Coronary artery (tissue), 2 donors: ENCODE measurements at regions not wholly inside any gene's neighbourhood (a gene's known extent, or its start where the extent isn't known, plus 50 kb on each side); places are given as distances from the start of the nearest gene placed in this dataset.
"Not testable (repeated sequence)": the region's sequence is repeated elsewhere in the genome, so short reads cannot be mapped to it uniquely, and the experiment has no call there.

ENCODE experiments used
- DNase-seq: peaks from one replicate; pipeline ENCODE4 v3.0.0-alpha.2; 2017; ENCODE audit warnings: low spot score
- H3K27ac ChIP-seq, 2 donors: fragments of 200-600 bp; sonication (generic); one replicate each; pipeline ENCODE4 v1.5.1; 2016 to 2019
- H3K4me3 ChIP-seq: fragments of 200-600 bp; sonication (generic); 2 replicates; pipeline ENCODE4 v1.5.1; 2016; ENCODE audit warnings: mild to moderate bottlenecking, moderate library complexity
- TF ChIP-seq, protein P1 (sequence below): fragments of 200-600 bp; sonication (generic); IDR thresholded peaks from one replicate; pipeline ENCODE4 v1.5.1; 2019; ENCODE audit warnings: antibody characterized with exemption

DNA sequence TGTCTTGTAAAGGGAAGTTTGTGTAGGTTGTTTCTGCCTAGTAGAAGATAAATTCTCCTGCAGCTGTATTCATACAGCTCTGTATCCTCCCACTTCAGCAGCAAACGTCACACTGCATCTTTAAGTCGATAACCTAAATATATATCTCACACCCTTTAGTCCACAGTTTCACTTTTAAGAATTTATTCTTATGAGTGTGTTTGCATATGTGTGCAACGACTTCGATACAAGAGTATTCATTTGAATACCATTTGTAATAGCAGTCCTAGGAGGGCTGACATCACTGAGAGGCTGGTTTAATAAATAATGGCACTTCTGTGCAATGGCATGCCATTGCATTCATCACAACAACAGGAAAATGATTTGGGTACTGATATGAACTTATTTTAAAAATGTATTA lies 63.8 kb upstream of the MSH6 start:
- H3K4me3 ChIP-seq: no peak overlapping the region
- no peak for DNase-seq

DNA sequence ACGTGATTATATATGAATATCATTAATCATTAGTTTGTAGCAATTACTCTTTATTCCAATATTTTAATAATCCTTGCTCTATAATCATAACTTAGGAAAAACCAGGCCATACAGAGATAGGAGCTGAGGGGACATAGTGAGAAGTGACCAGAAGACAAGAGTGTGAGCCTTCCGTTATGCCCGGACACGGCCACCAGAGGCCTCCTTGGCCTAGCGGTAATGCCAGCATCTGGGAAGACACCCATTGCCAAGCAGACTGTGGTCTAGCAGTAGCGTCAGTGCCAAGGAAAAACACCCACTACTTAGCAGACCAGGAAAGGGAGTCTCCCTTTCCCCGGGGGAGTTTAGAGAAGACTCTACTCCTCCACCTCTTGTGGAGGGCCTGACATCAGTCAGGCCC lies 66.6 kb upstream of the MSH6 start:
- not testable (repeated sequence) for H3K4me3 ChIP-seq, DNase-seq, H3K27ac ChIP-seq

More for the DNA sequence above, 63.8 kb upstream of the MSH6 start:
- H3K27ac ChIP-seq: no peak overlapping the region
- TF ChIP-seq, protein P1, sequence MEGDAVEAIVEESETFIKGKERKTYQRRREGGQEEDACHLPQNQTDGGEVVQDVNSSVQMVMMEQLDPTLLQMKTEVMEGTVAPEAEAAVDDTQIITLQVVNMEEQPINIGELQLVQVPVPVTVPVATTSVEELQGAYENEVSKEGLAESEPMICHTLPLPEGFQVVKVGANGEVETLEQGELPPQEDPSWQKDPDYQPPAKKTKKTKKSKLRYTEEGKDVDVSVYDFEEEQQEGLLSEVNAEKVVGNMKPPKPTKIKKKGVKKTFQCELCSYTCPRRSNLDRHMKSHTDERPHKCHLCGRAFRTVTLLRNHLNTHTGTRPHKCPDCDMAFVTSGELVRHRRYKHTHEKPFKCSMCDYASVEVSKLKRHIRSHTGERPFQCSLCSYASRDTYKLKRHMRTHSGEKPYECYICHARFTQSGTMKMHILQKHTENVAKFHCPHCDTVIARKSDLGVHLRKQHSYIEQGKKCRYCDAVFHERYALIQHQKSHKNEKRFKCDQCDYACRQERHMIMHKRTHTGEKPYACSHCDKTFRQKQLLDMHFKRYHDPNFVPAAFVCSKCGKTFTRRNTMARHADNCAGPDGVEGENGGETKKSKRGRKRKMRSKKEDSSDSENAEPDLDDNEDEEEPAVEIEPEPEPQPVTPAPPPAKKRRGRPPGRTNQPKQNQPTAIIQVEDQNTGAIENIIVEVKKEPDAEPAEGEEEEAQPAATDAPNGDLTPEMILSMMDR: no peak

DNA sequence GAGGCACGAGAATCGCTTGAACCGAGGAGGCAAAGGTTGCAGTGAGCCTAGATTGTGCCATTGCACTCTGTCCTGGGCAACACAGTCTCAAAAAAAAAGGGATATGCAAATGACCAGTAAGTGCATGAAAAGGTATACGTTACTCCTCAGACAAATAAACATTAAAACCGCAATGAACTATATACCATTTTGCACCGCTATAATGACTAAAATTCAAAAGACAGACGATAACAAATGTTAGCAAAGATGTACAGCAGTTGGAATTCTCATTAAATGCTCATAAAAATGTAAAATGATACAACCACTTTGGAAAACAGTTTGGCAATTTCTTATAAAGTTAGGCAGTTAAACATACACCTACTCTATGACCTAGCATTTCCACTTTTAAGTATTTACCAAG lies 67.4 kb upstream of the MSH6 start:
- H3K4me3 ChIP-seq: no peak overlapping the region
- TF ChIP-seq, protein P1: no peak
- DNase-seq: no peak
- no peak overlapping the region for H3K27ac ChIP-seq

DNA sequence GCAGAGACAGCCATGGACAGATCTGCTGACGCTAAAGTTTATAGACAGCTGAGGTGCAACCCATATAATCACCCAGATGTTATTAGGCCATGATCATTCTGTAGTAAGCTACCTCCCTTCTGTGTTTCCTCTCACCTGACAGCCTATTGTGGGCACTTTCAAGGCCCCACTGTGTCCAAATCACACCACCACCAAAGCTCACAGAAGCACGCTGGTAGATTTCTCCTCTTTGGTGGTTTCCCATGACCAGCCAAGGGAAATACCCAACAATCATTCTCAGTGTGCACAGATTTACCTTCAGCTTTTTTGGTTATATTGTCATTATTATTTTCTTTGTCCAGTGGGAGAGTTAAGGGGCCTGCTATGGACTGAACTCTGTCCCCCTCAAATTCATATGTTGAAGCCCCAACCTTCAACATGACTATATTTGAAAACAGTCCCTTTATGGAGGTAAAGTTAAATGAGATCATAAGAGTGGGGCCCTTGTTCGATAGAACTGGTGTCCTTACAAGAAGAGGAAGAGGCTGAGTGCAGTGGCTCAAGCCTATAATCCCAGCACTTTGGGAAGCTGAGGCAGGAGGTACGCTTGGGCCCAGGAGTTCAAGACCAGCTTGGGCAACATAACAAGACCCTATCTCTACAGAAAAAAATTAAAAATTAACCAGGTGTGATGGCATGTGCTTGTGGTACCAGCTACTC lies 74.0 kb upstream of the MSH6 start:
- H3K27ac ChIP-seq: no peak overlapping the region
- no peak overlapping the region for H3K4me3 ChIP-seq
- TF ChIP-seq, protein P1: no peak
- no peak for DNase-seq

GRCh38 chr2:47704287-47704686 lies 78.7 kb upstream of the MSH6 start:
- TF ChIP-seq, protein P1: no peak
- Histone ChIP-seq H3K4me3 (no peak overlapping the region), H3K27ac (no peak overlapping the region)
- no peak for DNase-seq

DNA sequence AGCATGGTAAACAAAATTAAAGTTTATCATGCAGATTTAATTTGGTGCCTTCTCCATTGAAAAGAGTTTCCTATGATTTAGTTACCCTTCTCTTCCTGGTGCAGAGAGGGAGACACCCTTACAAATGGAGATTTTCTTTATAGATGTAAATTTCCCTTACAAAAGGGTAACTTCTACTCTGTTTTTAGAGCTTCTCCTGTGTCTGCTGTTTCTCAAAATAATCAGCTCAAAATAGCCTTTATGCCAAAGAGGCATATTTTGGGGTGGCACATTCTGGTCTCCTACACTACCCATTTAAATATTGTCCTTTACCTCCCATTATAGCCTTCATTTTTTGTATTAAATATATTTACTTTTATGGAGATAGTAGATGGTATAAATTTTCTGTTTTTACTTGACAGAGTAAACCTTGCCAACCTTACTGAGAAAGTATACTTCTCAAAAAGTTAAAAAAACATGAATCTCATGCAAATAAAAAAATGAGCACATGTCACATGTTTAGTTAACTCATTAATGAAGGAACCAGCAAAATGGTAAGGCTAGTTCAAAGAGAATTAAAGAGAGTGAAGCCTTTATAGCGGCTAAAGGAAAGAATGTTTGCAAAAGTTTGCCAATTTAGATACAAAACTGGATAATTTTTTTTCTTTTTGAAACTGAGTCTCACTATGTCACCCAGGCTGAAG lies 83.3 kb upstream of the MSH6 start:
- DNase-seq: no peak
- no peak overlapping the region for H3K27ac ChIP-seq
- H3K4me3 ChIP-seq: no peak overlapping the region
- TF ChIP-seq, protein P1: no peak

DNA sequence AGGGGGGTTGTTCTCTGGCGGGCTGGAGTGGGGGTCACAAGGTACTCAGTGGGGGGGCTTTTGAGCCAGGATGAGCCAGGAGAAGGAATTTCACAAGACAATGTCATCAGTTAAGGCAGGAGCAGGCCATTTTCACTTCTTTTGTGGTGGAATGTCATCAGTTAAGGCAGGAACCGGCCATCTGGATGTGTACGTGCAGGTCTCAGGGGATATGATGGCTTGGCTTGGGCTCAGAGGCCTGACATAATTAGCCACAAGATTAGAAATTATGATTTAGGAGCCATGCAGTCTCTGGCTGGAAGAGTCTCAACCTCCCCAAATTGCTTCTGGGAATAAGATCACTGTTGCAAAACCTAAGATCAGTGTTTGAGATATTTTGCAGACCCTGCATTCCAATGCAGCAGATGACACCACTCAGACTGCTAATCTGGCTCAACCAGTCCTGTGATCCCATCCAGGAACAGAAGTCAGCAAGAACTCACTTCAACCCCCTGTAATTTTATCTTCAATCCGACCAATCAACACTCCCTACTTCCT lies 84.4 kb upstream of the MSH6 start:
- not testable (repeated sequence) for H3K27ac ChIP-seq, H3K4me3 ChIP-seq, DNase-seq

GRCh38 chr2:47697681-47698435 lies 85.1 kb upstream of the MSH6 start:
- H3K4me3 ChIP-seq, H3K27ac ChIP-seq, DNase-seq: not testable (repeated sequence)
